ENCODE measurements at regions not wholly inside any gene's neighbourhood (a gene's known extent, or its start where the extent isn't known, plus 50 kb on each side); places are given as distances from the start of the nearest gene placed in this dataset.

GRCh38 chr15:77821959-77822256, 189.2 kb upstream of the LINGO1 start:
- TF ChIP-seq CTCF (IDR thresholded peaks at IDR 0.05; ENCODE audit: low read depth, low read length, missing control alignments), result no peak
- no peak for DNase-seq (ENCODE audit: low read depth)
- no peak overlapping the region for H3K4me3 ChIP-seq (ENCODE audit: low read depth, low read length)

DNA sequence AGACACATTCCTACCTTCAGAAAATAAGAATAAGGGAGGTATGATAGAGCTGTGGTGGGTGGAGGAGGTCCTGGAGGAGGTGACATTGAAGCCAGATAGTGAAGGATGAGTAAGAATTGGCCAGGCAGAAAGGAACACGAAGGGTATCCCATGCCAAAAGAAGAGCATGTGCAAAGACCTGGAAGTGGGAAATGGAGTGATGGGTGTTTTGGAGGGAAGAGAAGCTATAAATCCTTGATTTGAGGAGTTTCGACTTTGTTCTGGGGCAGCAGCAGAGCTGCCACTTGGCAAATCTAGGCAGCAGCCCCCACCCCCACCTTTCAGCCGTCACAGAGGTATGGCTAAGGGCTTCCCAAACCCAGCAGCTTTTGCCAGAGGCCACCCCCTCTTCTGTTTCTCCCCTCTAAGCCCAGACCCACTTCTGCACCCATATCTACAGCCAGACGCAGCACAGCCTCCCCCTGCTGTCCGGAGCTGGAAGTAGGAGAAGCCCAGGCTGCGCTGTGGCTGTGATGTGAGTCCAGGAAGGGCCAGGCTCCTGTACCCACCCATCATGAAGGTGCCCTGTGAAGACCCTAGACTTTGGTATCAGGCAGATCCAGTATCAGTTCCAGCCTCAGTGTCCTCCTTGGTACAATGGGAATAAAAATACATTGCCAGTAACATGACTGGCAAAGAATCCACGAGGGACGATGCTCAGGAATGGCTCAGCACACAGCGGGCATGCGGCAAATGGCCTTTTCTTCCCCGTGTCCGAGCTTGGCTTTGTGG, 188.7 kb upstream of the LINGO1 start:
- no peak for DNase-seq (ENCODE audit: low read depth)
- no peak overlapping the region for H3K4me3 ChIP-seq (ENCODE audit: low read depth, low read length)
- peak; percentile 85 for TF ChIP-seq CTCF (IDR thresholded peaks at IDR 0.05; ENCODE audit: low read depth, low read length, missing control alignments)

DNA sequence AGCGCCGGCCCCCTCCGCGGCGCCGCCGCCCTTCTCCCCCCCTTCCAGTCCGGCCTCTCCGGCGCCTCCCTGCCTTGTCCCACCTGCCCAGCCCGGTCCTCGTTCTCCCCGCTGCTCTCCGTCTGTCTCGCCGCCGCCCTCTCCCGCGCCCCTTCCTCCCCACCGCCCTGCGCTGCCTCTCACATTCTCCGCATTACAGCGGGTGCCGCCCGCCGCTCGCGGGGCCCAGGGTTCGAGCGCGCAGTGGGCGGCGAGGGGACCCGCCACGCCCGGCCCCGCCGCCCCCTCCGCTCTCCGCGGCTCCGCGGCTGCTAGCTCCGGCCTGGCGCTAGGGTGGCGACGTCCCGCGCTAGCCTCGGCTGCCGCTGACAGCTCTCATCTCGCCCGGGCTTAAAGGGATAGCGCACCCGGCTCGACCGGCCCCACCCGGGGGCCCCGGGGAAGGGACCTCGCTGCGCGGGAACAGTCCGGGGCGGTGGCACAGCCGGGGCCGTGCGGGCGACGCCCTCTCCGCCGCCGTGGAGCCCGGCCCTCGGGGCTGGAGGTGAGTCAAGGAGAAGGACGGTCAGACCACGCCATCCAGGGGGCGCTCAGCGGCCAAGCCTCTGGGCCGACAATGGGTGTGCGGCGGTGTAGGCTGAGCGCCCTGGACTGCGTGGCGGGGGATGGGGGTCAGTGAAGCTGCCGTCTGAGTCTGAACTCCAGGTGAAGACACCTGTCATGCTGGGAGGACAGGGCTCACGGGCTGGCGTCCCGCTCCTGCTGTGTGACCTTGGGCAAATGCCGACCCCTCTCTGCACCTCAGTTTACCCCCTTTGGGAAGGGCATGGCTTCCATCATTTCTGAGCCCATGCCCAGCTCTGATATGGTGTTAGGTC, 187.4 kb upstream of the LINGO1 start:
- DNase-seq (ENCODE audit: low read depth), result no peak
- peak; percentile 19 for TF ChIP-seq CTCF (IDR thresholded peaks at IDR 0.05; ENCODE audit: low read depth, low read length, missing control alignments)
- H3K4me3 ChIP-seq (ENCODE audit: low read depth, low read length), result no peak overlapping the region

DNA sequence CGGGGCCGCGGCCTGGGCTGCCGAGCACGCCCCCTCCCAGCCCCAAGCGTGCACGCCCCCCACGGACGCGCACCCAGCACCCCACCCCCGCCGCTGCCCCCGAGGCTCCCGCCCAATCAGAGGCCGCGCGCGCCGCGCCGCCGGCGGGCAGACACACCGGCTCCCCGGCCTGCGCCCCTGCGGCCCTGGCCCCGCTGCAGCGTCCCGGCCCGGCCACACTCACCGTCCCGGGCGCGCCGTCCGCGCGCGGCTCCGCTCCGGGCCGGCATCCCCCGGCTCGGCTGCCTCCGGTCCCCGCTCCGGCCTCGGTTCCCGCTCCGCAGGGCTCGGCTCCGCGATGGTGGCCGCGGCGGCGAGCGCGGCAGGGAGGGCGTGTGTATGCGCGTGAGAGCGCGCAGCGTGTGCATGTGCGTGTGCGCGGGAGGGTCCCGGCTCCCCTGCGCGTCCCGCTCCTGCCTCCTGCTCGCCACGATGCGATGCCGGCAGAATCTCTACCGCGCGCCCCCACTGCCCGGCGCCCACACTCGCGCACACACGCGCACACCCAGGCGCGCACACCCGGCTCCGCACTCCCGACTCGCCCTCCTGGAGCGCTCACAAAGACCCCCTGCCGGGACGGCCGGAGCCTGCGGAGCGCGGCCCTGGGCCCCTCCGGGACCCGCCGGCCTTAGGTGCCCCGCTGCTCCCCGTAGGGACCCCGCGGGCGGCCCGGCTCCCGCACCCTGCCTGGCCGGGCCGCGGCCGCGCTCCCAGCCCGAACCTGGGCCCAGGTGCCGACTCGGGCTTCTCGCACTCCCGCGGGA, 186.5 kb upstream of the LINGO1 start:
- DNase-seq (ENCODE audit: low read depth), result no peak
- no peak overlapping the region for H3K4me3 ChIP-seq (ENCODE audit: low read depth, low read length)
- no peak for TF ChIP-seq CTCF (IDR thresholded peaks at IDR 0.05; ENCODE audit: low read depth, low read length, missing control alignments)

DNA sequence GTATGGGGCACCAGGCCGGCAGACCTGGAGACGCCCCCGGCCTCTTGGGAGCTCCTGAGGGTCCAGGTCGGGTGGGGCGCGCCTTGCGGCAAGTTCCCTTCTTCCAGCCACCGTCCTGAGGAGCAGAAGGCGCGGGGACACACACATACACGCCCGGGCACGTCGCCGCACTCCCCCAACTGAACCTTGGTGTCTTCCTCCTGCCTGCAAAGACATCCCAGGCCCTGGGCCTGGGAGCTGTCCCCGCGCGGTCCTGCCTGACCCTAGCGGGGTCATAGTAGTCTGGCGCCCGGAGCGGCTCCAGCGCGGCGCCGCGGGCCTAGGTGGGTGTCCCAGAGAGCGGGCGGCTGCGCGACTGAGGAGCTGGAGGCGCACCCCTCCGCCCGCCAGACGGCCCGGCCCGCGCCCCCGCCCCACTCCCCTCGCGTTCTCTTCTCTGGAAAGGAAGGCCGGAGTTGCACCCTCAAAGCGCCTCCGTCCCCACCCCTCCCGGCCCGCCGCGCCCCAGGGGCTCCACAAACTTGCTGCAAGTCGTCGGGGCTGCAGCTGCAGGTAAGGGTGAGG, 185.9 kb upstream of the LINGO1 start:
- H3K4me3 ChIP-seq (ENCODE audit: low read depth, low read length), result no peak overlapping the region
- TF ChIP-seq CTCF (IDR thresholded peaks at IDR 0.05; ENCODE audit: low read depth, low read length, missing control alignments), result no peak
- DNase-seq (ENCODE audit: low read depth), result no peak

- DNase-seq (ENCODE audit: low read depth), result no peak
- no peak overlapping the region for H3K4me3 ChIP-seq (ENCODE audit: low read depth, low read length)
- no peak for TF ChIP-seq CTCF (IDR thresholded peaks at IDR 0.05; ENCODE audit: low read depth, low read length, missing control alignments)
These were observed 184.7 kb upstream of the LINGO1 start for GRCh38 chr15:77817434-77817833.
